NOMO-1 treated with dmso at 0.1 percent for 144 hours (cell line): ENCODE measurements at regions not wholly inside any gene's neighbourhood (a gene's known extent, or its start where the extent isn't known, plus 50 kb on each side); places are given as distances from the start of the nearest gene placed in this dataset.

Source experiments
- DNase-seq: peaks from one replicate; lab custom pipeline; 2025; ENCODE audit not compliant: unreplicated experiment; lab: John Stamatoyannopoulos, UW

GRCh38 chr16:55115506-55115905 is 184.8 kb downstream of the IRX5 start:
- no peak for DNase-seq

DNA sequence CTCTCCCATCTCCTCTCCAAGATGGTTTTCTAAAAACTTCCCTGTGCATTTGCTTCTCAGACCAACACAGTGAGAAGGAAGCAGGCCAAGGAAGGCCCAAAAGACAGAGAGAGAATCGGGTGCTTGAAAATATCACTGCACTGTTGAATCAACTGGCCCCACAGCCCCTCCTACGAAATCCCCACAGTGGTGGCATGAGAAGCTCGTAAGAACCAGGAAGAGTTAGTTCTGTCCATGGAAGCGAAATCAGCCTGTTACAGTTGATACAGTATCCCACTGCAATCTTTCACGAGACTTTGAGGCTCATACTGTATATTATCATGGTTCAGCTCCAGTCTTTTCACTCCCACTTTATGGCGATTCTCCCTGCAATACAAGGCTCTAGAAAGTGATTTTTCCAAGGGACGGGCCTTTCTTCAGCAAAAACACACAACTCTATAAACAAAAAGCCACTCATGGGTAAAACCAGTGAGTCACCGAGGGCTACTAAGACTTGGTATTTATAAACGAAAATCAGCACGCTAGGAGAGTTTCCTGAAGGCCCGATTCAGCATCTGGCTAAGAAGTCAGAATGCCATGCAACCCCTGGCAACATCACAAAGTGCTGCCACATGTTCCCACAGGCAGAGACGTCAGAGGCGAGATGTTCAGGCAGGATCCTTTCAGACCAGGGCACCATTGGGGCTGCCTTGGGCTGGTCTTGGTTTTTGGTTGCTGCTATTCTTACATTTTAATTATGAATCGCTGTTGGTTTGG is 185.7 kb downstream of the IRX5 start:
- no peak for DNase-seq

GRCh38 chr16:55118701-55119260 is 188.1 kb downstream of the IRX5 start:
- DNase-seq: no peak

DNA sequence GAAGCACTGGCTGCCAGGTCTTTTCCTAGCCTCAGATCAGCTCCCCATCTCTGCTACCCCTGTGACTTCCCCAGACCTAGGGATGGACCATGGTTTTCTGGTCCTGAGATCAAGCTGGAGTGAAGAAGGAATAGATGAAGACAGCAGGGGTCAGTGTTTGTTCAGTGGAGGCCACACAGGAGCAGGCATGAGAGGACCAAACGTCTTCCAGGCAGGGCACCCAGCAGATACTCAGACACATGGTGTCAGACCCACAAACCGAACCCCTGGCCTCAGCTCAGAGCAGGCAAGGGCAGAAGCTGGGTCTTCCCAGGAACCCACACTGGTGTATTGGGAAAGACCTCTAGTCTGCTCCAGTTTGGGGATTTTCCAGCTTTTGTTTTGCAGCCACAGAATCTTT is 189.7 kb downstream of the IRX5 start:
- DNase-seq: no peak

- DNase-seq: no peak
Measured at GRCh38 chr16:55120826-55121225, 190.2 kb downstream of the IRX5 start.

- DNase-seq: no peak
Measured at GRCh38 chr16:55123652-55124051, 193.0 kb downstream of the IRX5 start.

DNA sequence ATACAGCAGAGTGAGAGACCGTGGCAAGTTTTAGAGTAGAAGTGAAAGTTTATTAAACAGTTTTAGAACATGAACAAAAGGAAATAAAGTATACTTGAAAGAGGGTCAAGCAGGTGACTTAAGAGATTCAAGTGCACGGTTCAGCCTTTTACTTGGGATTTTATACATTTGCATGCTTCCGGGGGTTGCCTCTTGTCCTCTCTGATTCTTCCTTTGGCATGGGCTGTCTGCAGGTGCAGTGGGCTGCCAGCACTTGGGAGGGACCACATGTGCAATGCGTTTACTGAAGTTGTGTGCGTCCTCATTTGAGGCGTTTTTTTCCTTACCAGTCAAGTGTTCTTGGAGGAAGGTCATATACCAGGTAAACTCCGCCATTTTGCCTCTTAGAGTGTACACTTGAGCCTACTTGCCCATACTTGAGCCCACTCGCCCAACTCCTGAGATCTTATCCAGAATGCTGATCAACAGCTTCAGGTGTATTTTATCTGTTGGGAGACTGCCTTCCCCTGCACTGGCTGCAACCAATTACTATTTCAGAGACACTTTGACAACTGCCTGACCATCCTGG is 195.2 kb downstream of the IRX5 start:
- DNase-seq: no peak

- no peak for DNase-seq
Measured at GRCh38 chr16:55126456-55126855, 195.8 kb downstream of the IRX5 start.

GRCh38 chr16:55130456-55130855 is 193.5 kb upstream of the IRX6 start:
- DNase-seq: no peak

DNA sequence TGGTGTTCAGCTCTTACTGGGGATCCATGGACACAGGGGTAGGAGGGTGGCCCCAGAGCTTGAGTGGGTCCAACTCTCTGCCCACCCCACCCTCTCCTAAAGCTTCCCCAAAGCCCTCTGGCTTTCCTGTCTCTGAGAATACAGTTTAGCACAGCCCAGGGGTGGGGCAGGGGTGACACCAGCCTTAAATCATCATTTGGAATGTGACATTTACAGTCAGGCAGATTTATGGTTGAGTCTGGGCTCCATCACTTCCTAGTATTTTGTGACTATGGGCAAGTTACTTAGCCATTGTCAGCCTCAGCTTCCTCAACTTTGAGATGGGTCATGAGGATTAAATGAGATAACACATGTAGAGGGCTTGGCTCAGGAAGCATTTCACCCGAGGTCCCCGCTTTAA is 193.1 kb upstream of the IRX6 start:
- no peak for DNase-seq

GRCh38 chr16:55133654-55134053 is 190.3 kb upstream of the IRX6 start:
- DNase-seq: no peak

GRCh38 chr16:55136356-55137150 is 187.4 kb upstream of the IRX6 start:
- no peak for DNase-seq

DNA sequence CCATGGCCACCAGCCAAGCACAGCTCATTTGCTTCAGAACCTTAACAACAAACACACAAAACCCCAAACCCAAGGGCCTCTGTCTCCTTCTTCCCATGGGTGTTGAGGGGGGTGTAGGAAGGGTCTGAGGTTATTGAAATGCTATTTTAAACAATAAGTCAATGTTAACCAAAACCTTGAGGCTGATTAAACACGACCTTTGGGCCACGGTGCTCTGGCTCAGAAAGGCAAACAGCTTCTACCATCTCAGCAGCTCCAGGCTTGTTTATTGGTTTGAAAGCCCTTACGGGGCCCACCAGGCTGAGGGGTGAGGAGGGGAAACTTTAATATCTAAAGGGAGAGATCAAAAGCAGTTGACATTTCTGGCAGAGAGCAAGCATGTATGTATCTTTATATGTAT is 185.7 kb upstream of the IRX6 start:
- no peak for DNase-seq

DNA sequence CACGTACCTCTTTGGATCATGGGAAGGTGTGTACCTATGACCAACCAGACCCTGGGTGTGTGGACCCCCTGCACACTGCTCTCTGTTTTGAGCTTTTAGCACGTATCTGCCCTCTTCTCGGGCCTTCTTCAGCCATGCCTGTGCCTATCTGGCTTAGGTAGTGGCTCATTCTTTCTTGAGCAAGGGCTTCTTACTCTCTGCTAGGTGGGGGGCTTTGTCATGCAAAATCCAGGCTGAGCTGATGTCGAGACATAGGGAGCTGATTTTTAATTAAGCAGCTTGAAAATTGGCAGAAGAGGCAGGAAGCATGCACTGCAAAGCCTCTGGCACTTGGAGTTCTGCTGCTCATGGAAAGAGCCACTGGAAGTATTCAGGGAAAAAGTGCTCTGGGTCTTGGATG is 181.6 kb upstream of the IRX6 start:
- DNase-seq: no peak

GRCh38 chr16:55144651-55145050 is 179.4 kb upstream of the IRX6 start:
- no peak for DNase-seq

DNA sequence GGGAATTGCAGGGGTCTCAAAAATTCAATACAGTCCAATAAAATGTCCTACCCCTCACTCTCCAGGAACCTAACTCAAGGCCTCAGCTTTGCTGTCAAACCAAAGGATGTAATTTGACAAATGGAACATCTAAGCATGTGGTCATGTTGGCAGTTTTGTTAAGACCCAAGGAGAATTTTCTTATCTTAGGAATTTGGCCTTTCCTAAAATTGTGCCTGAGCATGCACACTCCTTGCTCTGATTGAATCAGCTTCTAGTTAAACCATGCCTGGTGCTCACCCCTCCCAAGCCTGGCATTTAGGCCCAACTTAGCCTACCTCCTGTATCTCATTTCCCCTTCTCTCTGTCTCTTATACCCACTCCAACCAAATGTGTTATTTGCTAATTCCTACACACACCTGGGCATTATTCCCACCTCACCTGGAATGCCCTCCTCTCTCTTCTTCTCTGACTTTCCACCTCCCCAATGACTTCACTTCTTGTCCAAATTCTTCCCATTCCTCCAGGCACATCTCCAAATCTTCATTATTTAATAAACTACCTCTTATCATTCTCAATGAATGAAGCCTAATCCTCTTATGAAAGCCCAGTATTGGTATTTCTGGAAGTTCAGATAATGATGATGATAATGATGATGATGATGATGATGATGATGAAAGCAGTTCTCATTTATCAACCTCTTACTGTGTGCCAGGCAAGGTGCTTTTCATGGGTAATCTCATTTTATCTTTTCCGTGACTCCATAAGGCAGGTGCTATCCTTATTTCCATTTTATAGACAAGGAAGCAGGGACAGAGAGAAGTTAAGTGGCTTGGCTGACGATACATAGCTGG is 178.0 kb upstream of the IRX6 start:
- no peak for DNase-seq

DNA sequence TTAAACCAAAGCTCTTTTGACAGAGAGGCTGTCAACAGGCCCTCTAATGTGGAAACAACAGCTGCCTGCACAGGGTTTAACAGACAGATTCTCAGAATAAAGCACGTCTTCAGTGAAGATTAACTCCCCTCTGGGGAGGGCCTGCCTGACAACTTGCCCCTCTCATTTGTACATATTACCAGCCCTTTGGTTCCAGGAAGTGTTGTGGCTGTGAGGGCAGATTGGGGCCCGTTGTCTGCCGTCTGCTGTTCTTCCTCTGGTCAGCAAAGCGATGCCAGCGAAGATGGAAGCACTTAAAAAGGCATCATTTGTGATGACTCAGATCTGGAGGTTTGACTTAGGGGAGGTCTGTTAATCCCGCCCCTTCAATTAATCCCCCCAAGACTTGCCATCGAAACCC is 177.0 kb upstream of the IRX6 start:
- no peak for DNase-seq

DNA sequence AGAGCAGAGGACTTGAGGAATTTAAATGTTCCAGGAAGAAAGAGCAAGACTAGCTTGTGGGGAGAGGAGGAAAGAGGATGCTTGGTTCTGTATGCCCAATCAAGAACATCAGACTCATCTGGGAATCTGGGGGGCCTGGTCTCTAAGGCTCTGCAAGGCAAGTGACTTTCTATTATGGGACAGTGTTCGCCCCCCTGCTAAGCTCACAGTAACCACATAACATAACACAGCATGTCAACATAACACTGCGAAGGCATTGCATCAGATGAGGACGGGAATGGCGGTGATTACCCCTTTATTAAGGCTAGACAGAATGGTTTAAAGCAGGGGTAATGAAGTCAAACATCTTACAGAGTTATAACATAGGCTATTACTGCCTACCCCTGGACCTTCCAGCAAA is 176.6 kb upstream of the IRX6 start:
- no peak for DNase-seq

GRCh38 chr16:55149622-55150021 is 174.4 kb upstream of the IRX6 start:
- no peak for DNase-seq

DNA sequence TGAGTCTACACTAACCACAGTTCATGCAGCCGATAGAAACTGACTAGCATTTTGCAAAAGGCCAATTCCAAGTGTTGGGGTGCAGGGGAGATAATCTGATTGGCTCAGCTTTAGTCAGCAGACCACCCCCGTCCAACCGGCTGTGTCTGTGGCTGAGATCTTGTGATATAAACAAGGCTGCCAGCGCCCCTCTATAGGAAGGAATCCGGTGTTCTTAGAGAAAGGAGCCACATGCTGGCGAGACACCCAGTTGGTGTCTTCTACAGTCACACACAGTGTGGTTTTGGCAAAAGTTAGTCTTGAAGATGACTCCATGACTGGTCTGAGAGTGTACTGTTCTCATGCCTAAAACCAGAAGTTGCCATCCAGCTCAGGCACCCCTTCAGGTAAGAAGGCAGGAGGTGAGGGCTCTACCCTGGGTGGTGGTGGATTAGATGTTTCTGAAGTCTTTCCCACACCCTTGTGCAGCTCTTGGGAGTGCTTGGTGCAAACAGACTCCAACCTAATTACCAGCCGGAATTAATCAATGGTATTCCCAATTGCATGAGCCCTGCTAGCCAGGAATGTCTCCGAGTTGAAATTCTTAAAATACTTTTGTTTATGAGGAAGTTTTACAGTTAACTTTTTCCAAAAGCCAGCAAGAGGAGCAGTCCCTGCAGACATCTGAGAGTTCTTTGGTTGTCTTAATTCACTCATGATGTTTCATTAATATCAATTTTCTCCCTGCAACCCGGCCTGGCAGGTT is 172.3 kb upstream of the IRX6 start:
- DNase-seq: no peak
